ENCODE measurements at regions not wholly inside any gene's neighbourhood (a gene's known extent, or its start where the extent isn't known, plus 50 kb on each side); places are given as distances from the start of the nearest gene placed in this dataset.

DNA sequence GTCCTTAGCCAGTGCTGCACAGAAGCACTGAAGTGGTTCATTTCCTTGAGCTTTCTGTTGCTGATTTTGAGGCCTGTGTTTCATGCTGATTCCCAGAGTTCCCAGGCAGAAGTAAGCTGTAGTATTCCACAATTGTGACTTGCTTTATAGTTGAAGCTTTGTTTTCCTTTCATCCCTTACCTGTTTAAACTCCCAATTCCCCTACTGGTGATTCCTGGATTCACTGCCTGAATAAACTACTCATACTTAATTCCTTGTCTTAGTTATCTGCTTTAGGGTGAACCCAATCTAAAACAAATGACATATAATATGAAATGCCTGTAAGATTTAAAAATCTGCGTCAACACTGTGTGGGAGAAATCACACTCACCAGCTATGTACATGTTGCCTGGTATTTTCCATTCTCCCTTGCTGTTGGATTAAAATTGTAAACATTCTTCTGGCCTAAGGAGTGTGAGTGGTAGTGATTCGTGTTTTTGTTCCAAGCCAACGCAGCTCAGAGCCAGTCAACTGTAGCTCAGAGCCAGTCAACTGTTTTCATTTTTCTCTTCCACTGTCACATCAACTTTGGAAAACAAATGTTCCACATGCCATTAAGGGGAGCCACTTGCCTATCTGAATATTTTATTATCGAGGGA is 879.4 kb downstream of the MRPL39 start:
- TF ChIP-seq, protein P1, sequence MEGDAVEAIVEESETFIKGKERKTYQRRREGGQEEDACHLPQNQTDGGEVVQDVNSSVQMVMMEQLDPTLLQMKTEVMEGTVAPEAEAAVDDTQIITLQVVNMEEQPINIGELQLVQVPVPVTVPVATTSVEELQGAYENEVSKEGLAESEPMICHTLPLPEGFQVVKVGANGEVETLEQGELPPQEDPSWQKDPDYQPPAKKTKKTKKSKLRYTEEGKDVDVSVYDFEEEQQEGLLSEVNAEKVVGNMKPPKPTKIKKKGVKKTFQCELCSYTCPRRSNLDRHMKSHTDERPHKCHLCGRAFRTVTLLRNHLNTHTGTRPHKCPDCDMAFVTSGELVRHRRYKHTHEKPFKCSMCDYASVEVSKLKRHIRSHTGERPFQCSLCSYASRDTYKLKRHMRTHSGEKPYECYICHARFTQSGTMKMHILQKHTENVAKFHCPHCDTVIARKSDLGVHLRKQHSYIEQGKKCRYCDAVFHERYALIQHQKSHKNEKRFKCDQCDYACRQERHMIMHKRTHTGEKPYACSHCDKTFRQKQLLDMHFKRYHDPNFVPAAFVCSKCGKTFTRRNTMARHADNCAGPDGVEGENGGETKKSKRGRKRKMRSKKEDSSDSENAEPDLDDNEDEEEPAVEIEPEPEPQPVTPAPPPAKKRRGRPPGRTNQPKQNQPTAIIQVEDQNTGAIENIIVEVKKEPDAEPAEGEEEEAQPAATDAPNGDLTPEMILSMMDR (IDR thresholded peaks at IDR 0.05): no peak
- TF ChIP-seq POLR2A (IDR thresholded peaks at IDR 0.05): no peak
- TF ChIP-seq POLR2AphosphoS5 (IDR thresholded peaks at IDR 0.05): no peak
- TF ChIP-seq EP300 (IDR thresholded peaks at IDR 0.05): no peak
